ENCODE measurements at regions not wholly inside any gene's neighbourhood (a gene's known extent, or its start where the extent isn't known, plus 50 kb on each side); places are given as distances from the start of the nearest gene placed in this dataset.

- TF ChIP-seq CTCF (IDR thresholded peaks at IDR 0.05) (no peak), SIN3A (IDR thresholded peaks at IDR 0.05; ENCODE audit: borderline replicate concordance, insufficient read depth, low read depth, low read length) (no peak), REST (IDR thresholded peaks at IDR 0.05; ENCODE audit: insufficient read depth in 1 of 2, low read depth in 2 of 2, low read length in 1 of 2) (no peak)
Measured at GRCh38 chr3:76181213-76181612, 395.9 kb upstream of the ZNF717 start.

Measured in Panc1 (cell line).